HCT116 (cell line): ENCODE measurements at regions not wholly inside any gene's neighbourhood (a gene's known extent, or its start where the extent isn't known, plus 50 kb on each side); places are given as distances from the start of the nearest gene placed in this dataset.

Experiments
- CEBPB ChIP-seq: IDR thresholded peaks from 2 replicates; pipeline ENCODE4 v1.6.1; 2012; ENCODE audit warnings: low read depth
- CTCF ChIP-seq, 3 experiments: fragments of 200-600 bp in 1 of 3; sonication (generic) in 1 of 3; IDR thresholded peaks in 2 of 3; conservative IDR thresholded peaks in 1 of 3; 2 replicates each; pipeline ENCODE4 v1.5.1; 2012 to 2017; ENCODE audit warnings: low read depth in 2 of 3, low read length in 2 of 3, antibody characterized with exemption in 1 of 3, borderline replicate concordance in 1 of 3, control low read depth in 1 of 3, mild to moderate bottlenecking in 1 of 3, mixed read lengths in 1 of 3, mixed run types in 1 of 3, moderate library complexity in 1 of 3; ENCODE audit not compliant: insufficient read depth in 1 of 3
- EZH2 ChIP-seq: fragments of 200-600 bp; sonication (generic); IDR thresholded peaks from 2 replicates; pipeline ENCODE4 v1.6.1; 2017; ENCODE audit warnings: antibody characterized with exemption, mixed run types
- MAX ChIP-seq: IDR thresholded peaks from 2 replicates; pipeline ENCODE4 v1.6.1; 2012
- POLR2A ChIP-seq: IDR thresholded peaks from 2 replicates; pipeline ENCODE4 v1.7.0; 2011; ENCODE audit warnings: borderline replicate concordance; ENCODE audit not compliant: insufficient read depth, insufficient read length; ENCODE audit errors: extremely low read depth
- POLR2AphosphoS5 ChIP-seq: IDR thresholded peaks from 2 replicates; pipeline ENCODE4 v1.6.1; 2011; ENCODE audit warnings: mild to moderate bottlenecking, low read depth, low read length, moderate library complexity
- RAD21 ChIP-seq: IDR thresholded peaks from 2 replicates; pipeline ENCODE4 v1.6.1; 2012; ENCODE audit warnings: low read depth, mild to moderate bottlenecking
- REST ChIP-seq: IDR thresholded peaks from 2 replicates; pipeline ENCODE4 v1.6.1; 2012; ENCODE audit warnings: low read depth
- SIN3A ChIP-seq: IDR thresholded peaks from 2 replicates; pipeline ENCODE4 v1.6.1; 2012; ENCODE audit warnings: low read depth
- SRF ChIP-seq: IDR thresholded peaks from 2 replicates; pipeline ENCODE4 v1.6.1; 2012; ENCODE audit warnings: low read depth
- ZBTB33 ChIP-seq: IDR thresholded peaks from 2 replicates; pipeline ENCODE4 v1.6.1; 2011; ENCODE audit warnings: mild to moderate bottlenecking, low read length, moderate library complexity; ENCODE audit not compliant: insufficient replicate concordance; ENCODE audit errors: extremely low read depth
- ZNF274 ChIP-seq: fragments of 200-500 bp; sonication (Bioruptor generic); IDR thresholded peaks from 2 replicates; pipeline ENCODE4 v1.6.1; 2014; ENCODE audit warnings: mild to moderate bottlenecking, low read depth, low read length, inconsistent platforms

- TF ChIP-seq SRF (no peak), SIN3A (no peak), ZNF274 (no peak), POLR2A (no peak), MAX (no peak), CTCF (IDR thresholded peaks at IDR 0.05 in 2 of 3, conservative IDR thresholded peaks at IDR 0.05 in 1 of 3; ENCODE audit: borderline replicate concordance in 1 of 3, insufficient read depth in 1 of 3, low read depth in 2 of 3, low read length in 2 of 3) (no peak), EZH2 (no peak), POLR2AphosphoS5 (no peak), ZBTB33 (no peak), CEBPB (no peak), RAD21 (no peak), REST (no peak)
Measured at GRCh38 chr3:138889792-138890191, 55.1 kb upstream of the PIK3CB start.
